Neural cell (in vitro differentiated cells): ENCODE measurements at regions not wholly inside any gene's neighbourhood (a gene's known extent, or its start where the extent isn't known, plus 50 kb on each side); places are given as distances from the start of the nearest gene placed in this dataset.

ENCODE experiments used
- H2AFZ ChIP-seq: fragments of 200-600, 300-800 bp; sonication (generic), shearing (Covaris generic); 2 replicates; pipeline ENCODE4 v1.6.0; 2014; ENCODE audit warnings: low read depth, mild to moderate bottlenecking, antibody characterized with exemption, low read length, moderate library complexity
- H3F3A ChIP-seq: fragments of 200-600 bp; shearing (Covaris generic); 2 replicates; pipeline ENCODE4 v1.6.1; 2016; ENCODE audit warnings: mild to moderate bottlenecking, moderate library complexity, mixed read lengths, antibody characterized with exemption, low read length; ENCODE audit not compliant: insufficient read depth, poor library complexity, severe bottlenecking
- H3K27ac ChIP-seq: fragments of 200-600, 300-800 bp; sonication (generic), shearing (Covaris generic); 2 replicates; pipeline ENCODE4 v1.5.1; 2014; ENCODE audit warnings: mild to moderate bottlenecking, low read length, moderate library complexity
- H3K27me3 ChIP-seq: fragments of 300-800, 200-600 bp; sonication (generic), shearing (Covaris generic); 2 replicates; pipeline ENCODE4 v1.6.0; 2014; ENCODE audit warnings: mild to moderate bottlenecking, low read depth, low read length, moderate library complexity; ENCODE audit not compliant: insufficient read depth
- H3K36me3 ChIP-seq: fragments of 300-800, 200-600 bp; sonication (generic), shearing (Covaris generic); 2 replicates; pipeline ENCODE4 v1.5.1; 2014; ENCODE audit warnings: mild to moderate bottlenecking, antibody characterized with exemption, low read length, moderate library complexity; ENCODE audit not compliant: insufficient read depth
- H3K4me2 ChIP-seq: fragments of 300-800, 200-600 bp; sonication (generic), shearing (Covaris generic); 2 replicates; pipeline ENCODE4 v1.6.0; 2014; ENCODE audit warnings: mild to moderate bottlenecking, low read length
- H3K4me3 ChIP-seq: fragments of 300-800, 200-600 bp; sonication (generic), shearing (Covaris generic); 2 replicates; pipeline ENCODE4 v1.5.1; 2014; ENCODE audit warnings: mild to moderate bottlenecking, low read length, moderate library complexity
- H3K79me2 ChIP-seq: fragments of 200-600 bp; shearing (Covaris generic); replicated peaks from 2 replicates; pipeline ENCODE4 v1.6.0; 2014; ENCODE audit warnings: mild to moderate bottlenecking, low read length, moderate library complexity; ENCODE audit not compliant: insufficient read depth
- H3K9ac ChIP-seq: fragments of 300-800, 200-600 bp; sonication (generic), shearing (Covaris generic); 2 replicates; pipeline ENCODE4 v1.6.1; 2016; ENCODE audit warnings: mild to moderate bottlenecking, low read length, mixed read lengths
- H3K9me2 ChIP-seq: fragments of 200-600 bp; shearing (Covaris generic); 2 replicates; pipeline ENCODE4 v1.6.1; 2016; ENCODE audit warnings: mild to moderate bottlenecking, low read length, mixed read lengths; ENCODE audit not compliant: insufficient read depth
- H3K9me3 ChIP-seq: fragments of 200-600, 300-800 bp; sonication (generic), shearing (Covaris generic); 2 replicates; pipeline ENCODE4 v1.6.1; 2016; ENCODE audit warnings: mild to moderate bottlenecking, mixed run types, low read length, moderate library complexity, mixed read lengths
- H4K20me1 ChIP-seq: fragments of 200-600 bp; shearing (Covaris generic); 2 replicates; pipeline ENCODE4 v1.6.1; 2016; ENCODE audit warnings: mild to moderate bottlenecking, mixed run types; ENCODE audit not compliant: insufficient read depth
- EP300 ChIP-seq: fragments of 450-650 bp; conservative IDR thresholded peaks from 2 replicates; pipeline ENCODE4 v1.6.1; 2014; ENCODE audit warnings: antibody characterized with exemption, mild to moderate bottlenecking, moderate library complexity; ENCODE audit not compliant: poor library complexity, severe bottlenecking
- EZH2 ChIP-seq: fragments of 200-600, 300-800 bp; shearing (Covaris generic), sonication (generic); IDR thresholded peaks from 2 replicates; pipeline ENCODE4 v1.6.1; 2014; ENCODE audit warnings: antibody characterized with exemption, low read length, borderline replicate concordance, mild to moderate bottlenecking; ENCODE audit not compliant: insufficient read depth, poor library complexity, severe bottlenecking
- MXI1 ChIP-seq: fragments of 450-650 bp; conservative IDR thresholded peaks from 2 replicates; pipeline ENCODE4 v1.6.1; 2014; ENCODE audit warnings: antibody characterized with exemption, mild to moderate bottlenecking; ENCODE audit not compliant: poor library complexity, severe bottlenecking
- POLR2AphosphoS5 ChIP-seq: IDR thresholded peaks from 2 replicates; pipeline ENCODE4 v1.6.1; 2012
- RAD21 ChIP-seq: fragments of 450-650 bp; conservative IDR thresholded peaks from 2 replicates; pipeline ENCODE4 v1.6.1; 2014; ENCODE audit warnings: antibody characterized with exemption, mild to moderate bottlenecking, moderate library complexity
- REST ChIP-seq: IDR thresholded peaks from 2 replicates; pipeline ENCODE4 v1.6.1; 2012; ENCODE audit warnings: borderline replicate concordance
- SMC3 ChIP-seq: fragments of 450-650 bp; conservative IDR thresholded peaks from 2 replicates; pipeline ENCODE4 v1.6.1; 2014; ENCODE audit warnings: antibody characterized with exemption, mild to moderate bottlenecking, moderate library complexity; ENCODE audit not compliant: poor library complexity
- TAF1 ChIP-seq: IDR thresholded peaks from 2 replicates; pipeline ENCODE4 v1.6.1; 2012; ENCODE audit warnings: low read depth
- TF ChIP-seq, protein P1 (sequence below): fragments of 450-650 bp; IDR thresholded peaks from 2 replicates; pipeline ENCODE4 v1.5.1; 2014; ENCODE audit warnings: antibody characterized with exemption, mild to moderate bottlenecking, moderate library complexity; ENCODE audit not compliant: poor library complexity, severe bottlenecking

DNA sequence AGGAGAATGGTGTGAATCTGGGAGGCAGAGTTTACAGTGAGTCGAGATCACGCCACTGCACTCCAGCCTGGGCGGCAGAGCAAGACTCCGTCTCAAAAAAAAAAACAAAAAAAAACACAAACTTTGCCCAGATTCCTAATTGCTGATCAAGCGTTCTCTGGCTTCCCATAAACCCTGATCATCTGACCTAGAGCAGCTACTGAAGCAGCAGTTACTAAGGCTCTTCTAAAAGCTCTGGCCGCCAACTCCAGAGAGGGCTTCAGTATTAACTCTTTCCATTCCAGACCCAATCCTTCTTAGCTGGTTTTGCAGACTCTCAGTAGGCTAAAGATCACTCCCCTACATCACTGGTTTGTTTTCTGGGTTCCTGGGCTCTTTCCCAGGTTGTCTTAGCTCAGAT is 201.6 kb downstream of the IGSF11 start:
- no peak for TF ChIP-seq TAF1
- no peak for TF ChIP-seq EZH2
- TF ChIP-seq REST = no peak
- Histone ChIP-seq H3K36me3 (no peaks in the 10 kb centered on the region), H2AFZ (no peak overlapping the region), H4K20me1 (no peaks in the 10 kb centered on the region), H3K79me2 (no peaks in the 10 kb centered on the region), H3K9ac (no peak overlapping the region), H3K4me2 (no peak overlapping the region), H3K4me3 (no peak overlapping the region), H3K9me2 (no peaks in the 10 kb centered on the region), H3K27ac (no peak overlapping the region), H3F3A (no peaks in the 10 kb centered on the region), H3K9me3 (no peaks in the 10 kb centered on the region), H3K27me3 (no peaks in the 10 kb centered on the region)

GRCh38 chr3:118838871-118839270 is 195.8 kb downstream of the IGSF11 start:
- H3K4me3 ChIP-seq = no peak overlapping the region
- H3F3A ChIP-seq = no peaks in the 10 kb centered on the region
- H3K9ac ChIP-seq = no peak overlapping the region
- H3K27ac ChIP-seq = no peak overlapping the region
- no peak overlapping the region for H3K4me2 ChIP-seq
- H3K79me2 ChIP-seq = no peaks in the 10 kb centered on the region
- no peaks in the 10 kb centered on the region for H3K27me3 ChIP-seq
- H3K9me2 ChIP-seq = no peaks in the 10 kb centered on the region
- no peak for TF ChIP-seq TAF1
- TF ChIP-seq RAD21 = no peak
- TF ChIP-seq, protein P1, sequence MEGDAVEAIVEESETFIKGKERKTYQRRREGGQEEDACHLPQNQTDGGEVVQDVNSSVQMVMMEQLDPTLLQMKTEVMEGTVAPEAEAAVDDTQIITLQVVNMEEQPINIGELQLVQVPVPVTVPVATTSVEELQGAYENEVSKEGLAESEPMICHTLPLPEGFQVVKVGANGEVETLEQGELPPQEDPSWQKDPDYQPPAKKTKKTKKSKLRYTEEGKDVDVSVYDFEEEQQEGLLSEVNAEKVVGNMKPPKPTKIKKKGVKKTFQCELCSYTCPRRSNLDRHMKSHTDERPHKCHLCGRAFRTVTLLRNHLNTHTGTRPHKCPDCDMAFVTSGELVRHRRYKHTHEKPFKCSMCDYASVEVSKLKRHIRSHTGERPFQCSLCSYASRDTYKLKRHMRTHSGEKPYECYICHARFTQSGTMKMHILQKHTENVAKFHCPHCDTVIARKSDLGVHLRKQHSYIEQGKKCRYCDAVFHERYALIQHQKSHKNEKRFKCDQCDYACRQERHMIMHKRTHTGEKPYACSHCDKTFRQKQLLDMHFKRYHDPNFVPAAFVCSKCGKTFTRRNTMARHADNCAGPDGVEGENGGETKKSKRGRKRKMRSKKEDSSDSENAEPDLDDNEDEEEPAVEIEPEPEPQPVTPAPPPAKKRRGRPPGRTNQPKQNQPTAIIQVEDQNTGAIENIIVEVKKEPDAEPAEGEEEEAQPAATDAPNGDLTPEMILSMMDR = no peak
- TF ChIP-seq EZH2 = no peak
- no peak for TF ChIP-seq EP300
- no peak for TF ChIP-seq SMC3
- no peak for TF ChIP-seq REST
- TF ChIP-seq POLR2AphosphoS5 = no peak
- no peak for TF ChIP-seq MXI1
- no peaks in the 10 kb centered on the region for H4K20me1 ChIP-seq
- H3K36me3 ChIP-seq = no peaks in the 10 kb centered on the region
- H2AFZ ChIP-seq = no peak overlapping the region
- peaks cover 4% of the 10 kb centered on the region for H3K9me3 ChIP-seq
